ENCODE measurements at regions not wholly inside any gene's neighbourhood (a gene's known extent, or its start where the extent isn't known, plus 50 kb on each side); places are given as distances from the start of the nearest gene placed in this dataset.

- Mint-ChIP-seq H3K4me3 (no peak overlapping the region), H3K4me1 (no peaks in the 10 kb centered on the region), H3K27ac (ENCODE audit: unreplicated experiment) (no peak overlapping the region), H3K9me3 (peaks cover 5% of the 10 kb centered on the region), H3K27me3 (ENCODE audit: low read depth) (peaks cover 4% of the 10 kb centered on the region), H3K36me3 (ENCODE audit: low read depth) (no peaks in the 10 kb centered on the region)
- no peak for DNase-seq (ENCODE audit: low read depth, low spot score)
- TF ChIP-seq, protein P1, sequence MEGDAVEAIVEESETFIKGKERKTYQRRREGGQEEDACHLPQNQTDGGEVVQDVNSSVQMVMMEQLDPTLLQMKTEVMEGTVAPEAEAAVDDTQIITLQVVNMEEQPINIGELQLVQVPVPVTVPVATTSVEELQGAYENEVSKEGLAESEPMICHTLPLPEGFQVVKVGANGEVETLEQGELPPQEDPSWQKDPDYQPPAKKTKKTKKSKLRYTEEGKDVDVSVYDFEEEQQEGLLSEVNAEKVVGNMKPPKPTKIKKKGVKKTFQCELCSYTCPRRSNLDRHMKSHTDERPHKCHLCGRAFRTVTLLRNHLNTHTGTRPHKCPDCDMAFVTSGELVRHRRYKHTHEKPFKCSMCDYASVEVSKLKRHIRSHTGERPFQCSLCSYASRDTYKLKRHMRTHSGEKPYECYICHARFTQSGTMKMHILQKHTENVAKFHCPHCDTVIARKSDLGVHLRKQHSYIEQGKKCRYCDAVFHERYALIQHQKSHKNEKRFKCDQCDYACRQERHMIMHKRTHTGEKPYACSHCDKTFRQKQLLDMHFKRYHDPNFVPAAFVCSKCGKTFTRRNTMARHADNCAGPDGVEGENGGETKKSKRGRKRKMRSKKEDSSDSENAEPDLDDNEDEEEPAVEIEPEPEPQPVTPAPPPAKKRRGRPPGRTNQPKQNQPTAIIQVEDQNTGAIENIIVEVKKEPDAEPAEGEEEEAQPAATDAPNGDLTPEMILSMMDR (conservative IDR thresholded peaks at IDR 0.05) = no peak
These were observed 327.8 kb upstream of the SLCO3A1 start for GRCh38 chr15:91525751-91526150.

- no peak overlapping the region for H3K4me3 Mint-ChIP-seq
- no peaks in the 10 kb centered on the region for H3K4me1 Mint-ChIP-seq
- no peaks in the 10 kb centered on the region for H3K36me3 Mint-ChIP-seq (ENCODE audit: low read depth)
- no peak for DNase-seq (ENCODE audit: low read depth, low spot score)
- peaks cover 5% of the 10 kb centered on the region for H3K9me3 Mint-ChIP-seq
- peaks cover 4% of the 10 kb centered on the region for H3K27me3 Mint-ChIP-seq (ENCODE audit: low read depth)
- H3K27ac Mint-ChIP-seq (ENCODE audit: unreplicated experiment) = no peak overlapping the region
- TF ChIP-seq, protein P1 (conservative IDR thresholded peaks at IDR 0.05) = no peak
These were observed 327.1 kb upstream of the SLCO3A1 start for GRCh38 chr15:91526424-91526823.

DNA sequence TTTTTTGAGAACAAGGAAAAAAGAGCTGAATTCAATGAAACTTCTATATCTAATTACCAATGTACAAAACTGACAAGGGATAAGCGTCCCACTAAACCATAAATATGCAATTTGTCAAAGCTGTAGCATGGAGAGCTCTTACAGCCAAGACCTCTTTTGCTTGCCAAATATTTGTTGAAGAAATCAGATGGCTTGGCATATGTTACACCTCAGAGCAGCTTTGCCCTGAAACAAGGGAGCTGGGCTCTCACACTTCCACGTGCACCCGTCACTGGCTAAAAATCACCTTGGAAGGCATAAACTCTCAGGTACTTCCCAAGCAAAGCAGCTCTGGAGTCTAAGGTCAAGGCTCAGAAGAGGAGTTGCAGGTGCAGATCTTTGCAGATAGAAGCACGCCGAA is 324.7 kb upstream of the SLCO3A1 start:
- Mint-ChIP-seq H3K27me3 (ENCODE audit: low read depth) (peaks cover 4% of the 10 kb centered on the region), H3K36me3 (ENCODE audit: low read depth) (no peaks in the 10 kb centered on the region), H3K4me3 (no peak overlapping the region), H3K27ac (ENCODE audit: unreplicated experiment) (no peak overlapping the region), H3K9me3 (peaks cover 2% of the 10 kb centered on the region), H3K4me1 (no peaks in the 10 kb centered on the region)
- DNase-seq (ENCODE audit: low read depth, low spot score) = no peak
- TF ChIP-seq, protein P1 (conservative IDR thresholded peaks at IDR 0.05) = no peak

GRCh38 chr15:91529534-91529933 is 324.0 kb upstream of the SLCO3A1 start:
- TF ChIP-seq, protein P1 (conservative IDR thresholded peaks at IDR 0.05) = no peak
- H3K4me3 Mint-ChIP-seq = no peak overlapping the region
- H3K4me1 Mint-ChIP-seq = no peaks in the 10 kb centered on the region
- peaks cover 4% of the 10 kb centered on the region for H3K27me3 Mint-ChIP-seq (ENCODE audit: low read depth)
- no peaks in the 10 kb centered on the region for H3K36me3 Mint-ChIP-seq (ENCODE audit: low read depth)
- no peaks in the 10 kb centered on the region for H3K9me3 Mint-ChIP-seq
- DNase-seq (ENCODE audit: low read depth, low spot score) = no peak
- no peak overlapping the region for H3K27ac Mint-ChIP-seq (ENCODE audit: unreplicated experiment)

DNA sequence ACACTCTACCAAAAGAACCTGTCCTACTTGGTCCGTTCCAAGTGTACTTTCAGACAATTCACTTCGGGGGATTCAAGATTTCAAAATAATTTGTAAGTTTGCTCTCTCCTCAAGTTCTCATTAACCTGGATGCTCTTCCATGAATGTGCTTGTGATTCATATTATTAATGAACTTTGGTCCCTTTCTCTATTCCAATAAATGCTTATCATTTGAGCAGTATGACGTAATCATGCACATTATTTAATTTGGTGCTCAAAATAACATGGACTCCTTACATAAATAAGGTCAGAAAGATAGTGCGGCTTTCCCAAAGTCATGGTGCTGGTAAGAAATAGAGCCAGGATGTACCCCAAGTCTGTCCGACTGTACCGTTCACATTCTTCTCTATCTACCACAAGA is 323.2 kb upstream of the SLCO3A1 start:
- peaks cover 4% of the 10 kb centered on the region for H3K27me3 Mint-ChIP-seq (ENCODE audit: low read depth)
- H3K4me3 Mint-ChIP-seq = no peak overlapping the region
- H3K9me3 Mint-ChIP-seq = no peaks in the 10 kb centered on the region
- no peak for DNase-seq (ENCODE audit: low read depth, low spot score)
- H3K4me1 Mint-ChIP-seq = no peaks in the 10 kb centered on the region
- H3K36me3 Mint-ChIP-seq (ENCODE audit: low read depth) = no peaks in the 10 kb centered on the region
- H3K27ac Mint-ChIP-seq (ENCODE audit: unreplicated experiment) = no peak overlapping the region
- TF ChIP-seq, protein P1 (conservative IDR thresholded peaks at IDR 0.05) = no peak

All from neural crest cell (in vitro differentiated cells).